ENCODE measurements at regions not wholly inside any gene's neighbourhood (a gene's known extent, or its start where the extent isn't known, plus 50 kb on each side); places are given as distances from the start of the nearest gene placed in this dataset.

GRCh38 chr10:47190802-47191450 is 109.1 kb upstream of the GDF10 start:
- DNase-seq (ENCODE audit: low read depth), result no peak

- no peak for DNase-seq (ENCODE audit: low read depth)
Observed at GRCh38 chr10:47192273-47192672, 107.7 kb upstream of the GDF10 start.

GRCh38 chr10:47193666-47194065 is 106.3 kb upstream of the GDF10 start:
- no peak for DNase-seq (ENCODE audit: low read depth)

GRCh38 chr10:47195274-47195885 is 104.6 kb upstream of the GDF10 start:
- DNase-seq (ENCODE audit: low read depth), result no peak

- no peak for DNase-seq (ENCODE audit: low read depth)
Observed at GRCh38 chr10:47196691-47197090, 103.3 kb upstream of the GDF10 start.

GRCh38 chr10:47198221-47198620 is 101.8 kb upstream of the GDF10 start:
- DNase-seq (ENCODE audit: low read depth), result no peak

GRCh38 chr10:47205192-47205591 is 94.8 kb upstream of the GDF10 start:
- DNase-seq (ENCODE audit: low read depth), result no peak

- no peak for DNase-seq (ENCODE audit: low read depth)
Observed at GRCh38 chr10:47206449-47207280, 93.3 kb upstream of the GDF10 start.

GRCh38 chr10:47207281-47207615 is 92.7 kb upstream of the GDF10 start:
- no peak for DNase-seq (ENCODE audit: low read depth)

- no peak for DNase-seq (ENCODE audit: low read depth)
Observed at GRCh38 chr10:47207894-47208469, 92.0 kb upstream of the GDF10 start.

- DNase-seq (ENCODE audit: low read depth), result no peak
Observed at GRCh38 chr10:47209466-47209865, 90.5 kb upstream of the GDF10 start.

- DNase-seq (ENCODE audit: low read depth), result peak; percentile 4
Observed at GRCh38 chr10:47214520-47214919, 85.5 kb upstream of the GDF10 start.

GRCh38 chr10:47217113-47217512 is 82.9 kb upstream of the GDF10 start:
- DNase-seq (ENCODE audit: low read depth), result no peak

- DNase-seq (ENCODE audit: low read depth), result no peak
Observed at GRCh38 chr10:47218803-47219202, 81.2 kb upstream of the GDF10 start.

- no peak for DNase-seq (ENCODE audit: low read depth)
Observed at GRCh38 chr10:47222461-47222860, 77.5 kb upstream of the GDF10 start.

GRCh38 chr10:47223236-47223635 is 76.8 kb upstream of the GDF10 start:
- no peak for DNase-seq (ENCODE audit: low read depth)

GRCh38 chr10:47224546-47225218 is 75.3 kb upstream of the GDF10 start:
- no peak for DNase-seq (ENCODE audit: low read depth)

- no peak for DNase-seq (ENCODE audit: low read depth)
Observed at GRCh38 chr10:47225219-47225927, 74.6 kb upstream of the GDF10 start.

- DNase-seq (ENCODE audit: low read depth), result no peak
Observed at GRCh38 chr10:47225928-47226645, 73.9 kb upstream of the GDF10 start.

GRCh38 chr10:47230482-47230881 is 69.5 kb upstream of the GDF10 start:
- DNase-seq (ENCODE audit: low read depth), result no peak

GRCh38 chr10:47230957-47231356 is 69.0 kb upstream of the GDF10 start:
- DNase-seq (ENCODE audit: low read depth), result no peak
